ENCODE measurements at regions not wholly inside any gene's neighbourhood (a gene's known extent, or its start where the extent isn't known, plus 50 kb on each side); places are given as distances from the start of the nearest gene placed in this dataset.
"Not testable (repeated sequence)": the region's sequence is repeated elsewhere in the genome, so short reads cannot be mapped to it uniquely, and the experiment has no call there.

DNA sequence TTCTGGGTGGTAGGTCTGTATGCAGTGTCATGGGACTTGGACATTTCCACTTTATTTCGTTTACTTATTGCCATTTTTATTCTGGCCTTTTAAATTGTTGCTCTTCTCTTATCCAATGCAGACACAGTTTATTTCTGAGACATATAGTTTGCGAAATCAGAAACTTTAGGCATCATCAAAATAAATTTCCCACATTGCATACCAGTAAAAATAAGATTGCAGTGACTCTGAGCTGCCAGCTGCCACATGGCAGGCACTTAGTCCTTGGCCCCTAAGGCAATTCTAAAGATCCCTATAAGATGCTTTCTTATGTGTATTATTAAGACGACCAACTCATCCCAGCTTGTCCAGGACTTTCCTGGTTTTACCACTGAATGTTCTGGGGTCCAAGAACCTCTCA is 81.8 kb upstream of the ANKRD1 start:
- no peak overlapping the region for H3K4me3 ChIP-seq (ENCODE audit: low read length)
- TF ChIP-seq, protein P1, sequence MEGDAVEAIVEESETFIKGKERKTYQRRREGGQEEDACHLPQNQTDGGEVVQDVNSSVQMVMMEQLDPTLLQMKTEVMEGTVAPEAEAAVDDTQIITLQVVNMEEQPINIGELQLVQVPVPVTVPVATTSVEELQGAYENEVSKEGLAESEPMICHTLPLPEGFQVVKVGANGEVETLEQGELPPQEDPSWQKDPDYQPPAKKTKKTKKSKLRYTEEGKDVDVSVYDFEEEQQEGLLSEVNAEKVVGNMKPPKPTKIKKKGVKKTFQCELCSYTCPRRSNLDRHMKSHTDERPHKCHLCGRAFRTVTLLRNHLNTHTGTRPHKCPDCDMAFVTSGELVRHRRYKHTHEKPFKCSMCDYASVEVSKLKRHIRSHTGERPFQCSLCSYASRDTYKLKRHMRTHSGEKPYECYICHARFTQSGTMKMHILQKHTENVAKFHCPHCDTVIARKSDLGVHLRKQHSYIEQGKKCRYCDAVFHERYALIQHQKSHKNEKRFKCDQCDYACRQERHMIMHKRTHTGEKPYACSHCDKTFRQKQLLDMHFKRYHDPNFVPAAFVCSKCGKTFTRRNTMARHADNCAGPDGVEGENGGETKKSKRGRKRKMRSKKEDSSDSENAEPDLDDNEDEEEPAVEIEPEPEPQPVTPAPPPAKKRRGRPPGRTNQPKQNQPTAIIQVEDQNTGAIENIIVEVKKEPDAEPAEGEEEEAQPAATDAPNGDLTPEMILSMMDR (conservative IDR thresholded peaks at IDR 0.05; ENCODE audit: low read depth, low read length): no peak
- no peak for DNase-seq (ENCODE audit: low read depth)

DNA sequence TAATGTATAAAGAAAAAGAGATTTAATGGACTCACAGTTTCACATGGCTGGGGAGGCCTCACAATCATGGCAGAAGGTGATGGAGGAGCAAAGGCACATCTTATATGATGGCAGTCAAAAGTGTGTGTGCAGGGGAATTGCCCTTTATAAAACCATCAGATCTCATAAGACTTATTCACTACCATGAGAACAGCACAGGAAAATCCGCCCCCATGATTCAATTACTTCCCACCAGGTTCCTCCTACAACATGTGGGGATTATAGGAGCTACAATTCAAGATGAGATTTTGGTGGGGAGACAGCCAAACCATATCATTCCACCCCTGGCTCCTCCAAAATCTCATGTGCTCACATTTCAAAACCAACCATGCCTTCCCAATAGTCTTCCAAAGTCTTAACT is 82.5 kb upstream of the ANKRD1 start:
- not testable (repeated sequence) for DNase-seq (ENCODE audit: low read depth); H3K4me3 ChIP-seq (ENCODE audit: low read length)

DNA sequence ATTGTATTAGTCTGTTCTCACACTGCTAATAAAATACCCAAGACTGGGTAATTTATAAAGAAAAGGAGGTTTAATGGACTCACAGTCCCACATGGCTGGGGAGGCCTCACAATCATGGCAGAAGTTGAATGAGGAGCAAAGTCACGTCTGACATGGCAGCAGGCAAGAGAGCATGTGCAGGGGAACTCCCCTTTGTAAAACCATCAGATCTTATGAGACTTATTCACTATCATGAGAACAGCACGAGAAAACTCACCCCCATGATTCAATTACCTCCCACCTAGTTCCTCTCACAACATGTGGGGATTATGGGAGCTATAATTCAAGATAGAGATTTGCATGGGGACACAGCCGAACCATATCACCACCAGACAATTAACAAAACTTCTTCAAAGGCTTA is 84.4 kb upstream of the ANKRD1 start:
- H3K4me3 ChIP-seq (ENCODE audit: low read length); DNase-seq (ENCODE audit: low read depth): not testable (repeated sequence)

- DNase-seq (ENCODE audit: low read depth): peak; percentile 82
- no peak overlapping the region for H3K4me3 ChIP-seq (ENCODE audit: low read length)
- TF ChIP-seq, protein P1 (conservative IDR thresholded peaks at IDR 0.05; ENCODE audit: low read depth, low read length): peak; percentile 98
Observed at GRCh38 chr10:91006001-91006751, 85.3 kb upstream of the ANKRD1 start.

- no peak overlapping the region for H3K4me3 ChIP-seq (ENCODE audit: low read length)
- TF ChIP-seq, protein P1 (conservative IDR thresholded peaks at IDR 0.05; ENCODE audit: low read depth, low read length): no peak
- DNase-seq (ENCODE audit: low read depth): no peak
Observed at GRCh38 chr10:91006752-91007346, 86.0 kb upstream of the ANKRD1 start.

DNA sequence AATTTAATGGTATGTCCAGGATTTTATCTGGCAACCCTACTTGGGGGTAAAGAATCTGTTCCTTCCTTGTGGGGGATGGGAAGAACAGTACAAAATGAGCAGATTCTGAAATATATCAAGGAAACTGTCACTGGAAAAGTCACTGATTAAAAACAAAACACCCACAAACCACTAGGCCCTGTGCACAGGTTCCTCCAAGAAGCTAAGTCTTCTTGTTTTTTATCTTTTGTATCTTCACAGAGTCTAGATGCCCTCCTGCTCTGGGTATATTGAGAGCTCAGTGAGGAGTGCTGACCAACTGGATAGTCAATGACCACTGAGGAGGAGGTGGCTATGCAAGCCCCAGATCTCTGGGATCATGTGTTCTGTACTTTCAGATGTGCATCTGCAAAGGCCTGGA is 86.8 kb upstream of the ANKRD1 start:
- no peak overlapping the region for H3K4me3 ChIP-seq (ENCODE audit: low read length)
- TF ChIP-seq, protein P1 (conservative IDR thresholded peaks at IDR 0.05; ENCODE audit: low read depth, low read length): no peak
- DNase-seq (ENCODE audit: low read depth): no peak

DNA sequence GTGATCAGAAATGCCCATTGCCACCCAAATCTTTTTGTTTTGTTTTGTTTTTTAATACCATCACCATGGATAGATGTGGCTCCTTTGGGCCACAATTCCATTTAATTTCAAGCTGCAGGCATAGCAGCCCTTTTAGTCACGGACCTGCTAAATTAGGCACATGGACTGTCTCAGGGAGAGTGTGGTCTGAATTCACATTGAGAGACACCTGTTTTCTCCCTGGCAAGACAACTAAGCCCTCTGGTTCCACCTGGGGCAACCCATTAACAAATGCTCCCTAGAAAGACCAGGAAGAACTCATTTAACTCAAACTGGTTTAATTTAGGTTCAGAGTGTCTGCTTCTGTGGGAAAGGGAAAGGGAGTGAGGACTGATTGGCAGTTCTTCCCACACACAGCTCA is 88.2 kb upstream of the ANKRD1 start:
- no peak for DNase-seq (ENCODE audit: low read depth)
- TF ChIP-seq, protein P1 (conservative IDR thresholded peaks at IDR 0.05; ENCODE audit: low read depth, low read length): no peak
- no peak overlapping the region for H3K4me3 ChIP-seq (ENCODE audit: low read length)

DNA sequence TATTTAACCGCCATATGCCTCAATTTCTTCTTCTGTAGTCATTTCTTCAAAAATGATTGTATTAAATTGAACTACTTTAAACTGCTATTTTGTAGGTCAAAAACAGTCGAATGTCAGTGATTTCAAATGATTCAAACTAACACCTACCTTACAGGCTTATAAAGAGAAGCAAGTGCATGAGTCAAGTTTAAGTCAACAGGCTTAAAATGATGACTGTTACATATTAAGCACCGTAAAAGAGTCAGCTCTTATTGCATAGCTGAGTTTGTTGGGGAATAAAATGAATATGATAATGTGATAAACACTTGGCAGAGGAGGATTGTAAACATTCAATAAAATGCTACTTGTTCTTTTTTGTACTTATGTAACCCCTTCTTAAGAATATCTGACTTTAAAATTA is 90.1 kb upstream of the ANKRD1 start:
- no peak for DNase-seq (ENCODE audit: low read depth)
- H3K4me3 ChIP-seq (ENCODE audit: low read length): no peak overlapping the region
- TF ChIP-seq, protein P1 (conservative IDR thresholded peaks at IDR 0.05; ENCODE audit: low read depth, low read length): no peak

All from retinal pigment epithelial cell (primary cell).